ENCODE measurements at regions not wholly inside any gene's neighbourhood (a gene's known extent, or its start where the extent isn't known, plus 50 kb on each side); places are given as distances from the start of the nearest gene placed in this dataset.

GRCh38 chr6:90435207-90435899, 138.7 kb upstream of the BACH2 start:
- DNase-seq (ENCODE audit: low read depth in 2 of 2): no peak

DNA sequence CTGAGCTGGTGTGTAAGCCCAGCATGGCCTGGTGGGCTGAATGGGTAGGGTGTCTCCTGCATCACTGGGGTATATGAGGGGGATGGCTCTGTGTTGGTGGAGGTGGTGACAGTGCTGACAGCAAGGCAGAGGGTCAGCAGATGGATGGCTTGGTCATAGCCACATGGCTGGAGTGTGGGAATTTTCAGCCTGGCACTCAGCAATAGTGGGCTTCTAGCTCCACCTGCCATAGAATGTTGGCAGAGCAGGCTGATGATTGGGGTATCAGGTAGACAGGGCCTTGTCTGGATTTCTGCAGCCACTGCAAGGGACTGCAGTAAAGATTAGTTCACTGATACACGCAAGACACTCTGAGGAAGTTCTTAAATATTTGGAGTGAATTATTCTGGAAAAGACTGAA, 137.5 kb upstream of the BACH2 start:
- no peak for DNase-seq (ENCODE audit: low read depth in 2 of 2)

- no peak for DNase-seq (ENCODE audit: low read depth in 2 of 2)
Measured at GRCh38 chr6:90432937-90433336, 136.3 kb upstream of the BACH2 start.

- no peak for DNase-seq (ENCODE audit: low read depth in 2 of 2)
Measured at GRCh38 chr6:90432041-90432775, 135.6 kb upstream of the BACH2 start.

DNA sequence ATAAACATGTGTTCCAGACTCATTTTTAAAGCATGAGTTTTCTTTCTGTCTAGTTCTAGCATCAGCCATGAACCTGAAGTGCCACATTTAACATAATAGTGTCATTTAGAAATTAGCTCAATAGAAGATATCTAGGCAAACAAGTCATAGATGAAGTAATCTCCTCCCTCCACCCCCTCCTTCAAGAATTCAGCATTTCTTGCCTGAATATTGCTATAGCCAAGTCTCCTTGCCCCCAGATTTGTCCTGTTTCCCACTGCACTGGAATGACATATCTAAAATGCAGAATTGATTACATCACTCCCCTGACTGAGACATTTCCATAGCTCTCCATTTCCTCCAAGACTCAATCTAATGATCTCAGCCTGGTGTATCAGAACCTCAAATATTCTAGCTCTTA, 134.9 kb upstream of the BACH2 start:
- DNase-seq (ENCODE audit: low read depth in 2 of 2): no peak

DNA sequence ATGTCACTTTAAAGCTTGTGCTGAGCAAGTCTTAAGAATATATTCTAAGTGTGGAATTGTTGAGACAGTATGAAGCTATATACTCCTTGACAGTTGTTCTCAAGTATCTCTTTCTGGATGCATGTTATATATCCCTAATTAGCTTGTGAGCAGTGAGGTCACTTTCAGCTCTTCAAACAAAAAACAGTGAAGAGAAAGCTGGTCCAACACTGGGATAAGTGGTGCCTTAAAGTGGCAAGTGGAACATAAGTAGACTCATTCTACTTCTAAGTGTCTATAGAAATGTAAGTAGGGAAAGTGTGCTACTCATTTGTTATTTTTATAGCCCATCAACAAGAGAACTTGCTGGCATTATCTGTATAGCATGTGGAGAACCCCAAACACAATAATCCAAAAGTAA, 133.1 kb upstream of the BACH2 start:
- DNase-seq (ENCODE audit: low read depth in 2 of 2): no peak

DNA sequence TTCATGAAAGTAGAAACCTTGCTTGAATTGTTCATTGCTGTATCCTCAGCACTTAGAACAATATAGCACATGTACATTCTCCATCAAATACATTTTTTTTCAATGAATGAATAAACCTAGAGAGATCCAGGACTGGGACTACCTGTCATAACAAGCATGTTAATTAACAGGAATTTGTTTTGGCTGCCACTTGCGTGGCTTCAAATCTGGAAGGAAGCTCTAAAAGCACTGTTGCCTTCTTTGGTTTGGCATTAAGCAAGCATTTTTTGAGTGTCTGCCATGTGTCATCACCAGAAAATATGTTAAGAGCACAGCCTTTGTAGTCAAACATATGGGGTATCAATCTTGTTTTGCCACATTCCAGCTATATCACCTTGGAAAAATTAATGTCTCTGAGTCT, 131.9 kb upstream of the BACH2 start:
- DNase-seq (ENCODE audit: low read depth in 2 of 2): no peak

DNA sequence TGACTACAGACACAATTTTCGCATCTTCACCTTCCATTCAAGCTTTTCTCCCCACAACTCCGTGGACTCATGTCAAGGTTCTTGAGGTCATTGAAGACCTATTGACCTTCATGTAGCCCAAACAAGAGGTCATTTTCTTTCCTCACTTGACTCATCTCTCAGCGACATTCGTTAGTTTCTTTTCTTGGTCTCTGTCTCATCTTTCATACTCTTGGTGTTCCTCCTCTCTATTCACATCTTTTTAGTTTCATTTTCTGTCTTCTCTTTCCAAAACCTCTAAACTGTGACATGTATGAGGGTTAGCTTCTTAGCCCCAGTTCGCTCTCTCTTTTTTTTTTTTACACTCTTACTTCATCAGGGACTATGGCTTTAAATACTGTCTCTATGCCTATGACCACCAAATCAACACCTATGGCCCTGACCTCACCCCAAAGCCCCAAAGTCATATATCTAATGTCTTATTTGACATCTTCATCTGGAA, 128.6 kb upstream of the BACH2 start:
- DNase-seq (ENCODE audit: low read depth in 2 of 2): no peak

DNA sequence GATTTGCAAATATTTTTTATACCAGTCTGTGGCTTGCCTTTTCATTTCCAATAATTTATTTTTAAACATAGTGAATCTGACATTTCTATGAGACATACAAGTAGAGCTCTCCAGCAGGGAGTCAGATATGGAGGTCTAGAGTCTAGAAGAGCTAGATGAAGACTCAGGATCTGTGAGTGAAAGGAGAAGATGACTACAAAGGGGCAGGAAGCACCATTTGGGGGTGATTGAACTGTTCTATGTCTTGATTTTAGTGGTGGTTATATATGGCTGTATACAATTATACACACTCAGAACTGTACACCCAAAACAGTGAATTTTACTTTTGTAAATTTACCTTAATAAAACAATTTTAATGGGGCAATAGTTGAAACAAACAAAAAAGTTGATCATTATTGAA, 127.9 kb upstream of the BACH2 start:
- DNase-seq (ENCODE audit: low read depth in 2 of 2): no peak

DNA sequence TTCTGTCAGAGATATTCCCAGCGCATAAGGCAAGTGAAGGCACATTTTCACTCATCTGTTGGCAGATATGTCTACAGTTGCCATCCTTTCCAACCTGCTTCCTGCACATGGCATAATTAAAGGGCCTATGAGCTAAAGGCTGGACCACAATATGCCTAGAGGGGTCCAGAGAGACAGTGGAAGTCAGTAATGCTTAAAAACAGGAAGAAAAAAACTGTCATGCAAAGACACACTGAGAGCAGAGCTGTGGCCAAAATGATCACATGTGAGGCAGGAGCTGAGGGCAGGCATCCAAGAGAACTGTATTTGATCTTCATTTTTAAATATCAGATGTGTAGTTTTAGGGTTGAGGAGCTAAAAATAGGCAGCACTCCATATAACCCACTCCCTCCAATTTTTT, 125.0 kb upstream of the BACH2 start:
- no peak for DNase-seq (ENCODE audit: low read depth in 2 of 2)

GRCh38 chr6:90420500-90420899, 123.9 kb upstream of the BACH2 start:
- no peak for DNase-seq (ENCODE audit: low read depth in 2 of 2)

DNA sequence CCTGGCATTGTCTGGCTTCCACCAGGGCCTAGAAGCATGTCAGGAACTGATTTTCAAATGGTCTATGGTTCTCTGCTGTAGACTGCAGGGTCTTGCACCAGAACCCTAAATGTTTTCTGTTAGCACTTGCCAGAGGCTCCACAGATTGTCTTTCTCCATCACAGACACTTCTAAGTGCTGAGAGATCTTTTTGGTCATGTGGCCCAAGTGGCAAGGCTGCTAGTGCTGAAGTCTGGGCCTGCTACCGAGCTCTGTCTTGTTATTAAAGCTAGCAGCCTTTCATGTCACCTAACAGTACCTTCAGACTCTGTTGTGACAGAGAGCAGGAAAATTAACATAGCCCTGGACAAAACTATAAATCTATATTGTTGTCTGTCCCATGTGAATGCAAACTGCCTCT, 120.7 kb upstream of the BACH2 start:
- DNase-seq (ENCODE audit: low read depth in 2 of 2): no peak

GRCh38 chr6:90416322-90416721, 119.7 kb upstream of the BACH2 start:
- no peak for DNase-seq (ENCODE audit: low read depth in 2 of 2)

- DNase-seq (ENCODE audit: low read depth in 2 of 2): no peak
Measured at GRCh38 chr6:90415178-90415577, 118.5 kb upstream of the BACH2 start.

- no peak for DNase-seq (ENCODE audit: low read depth in 2 of 2)
Measured at GRCh38 chr6:90414352-90414751, 117.7 kb upstream of the BACH2 start.

GRCh38 chr6:90413867-90414266, 117.2 kb upstream of the BACH2 start:
- DNase-seq (ENCODE audit: low read depth in 2 of 2): peak; percentile 62 to 73

DNA sequence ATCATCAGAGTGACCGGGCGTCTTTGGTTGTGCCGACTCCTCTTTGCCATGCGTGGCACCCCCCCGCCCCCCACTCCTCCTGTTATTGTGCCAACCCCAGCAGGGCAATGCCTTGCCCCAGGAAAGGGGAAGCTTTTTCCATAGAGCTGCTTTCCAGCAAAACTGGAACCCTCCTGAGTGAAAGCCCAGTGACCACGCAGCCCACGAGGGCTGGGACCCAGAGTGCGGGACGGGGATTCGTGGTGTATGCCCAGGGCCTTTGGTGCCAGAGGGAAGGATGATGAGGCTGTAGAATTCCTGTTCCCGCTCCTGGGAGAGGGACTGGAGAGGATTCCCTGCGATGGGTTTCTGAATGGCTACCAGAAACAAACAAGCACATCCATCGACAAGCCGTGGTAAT, 116.8 kb upstream of the BACH2 start:
- no peak for DNase-seq (ENCODE audit: low read depth in 2 of 2)

DNA sequence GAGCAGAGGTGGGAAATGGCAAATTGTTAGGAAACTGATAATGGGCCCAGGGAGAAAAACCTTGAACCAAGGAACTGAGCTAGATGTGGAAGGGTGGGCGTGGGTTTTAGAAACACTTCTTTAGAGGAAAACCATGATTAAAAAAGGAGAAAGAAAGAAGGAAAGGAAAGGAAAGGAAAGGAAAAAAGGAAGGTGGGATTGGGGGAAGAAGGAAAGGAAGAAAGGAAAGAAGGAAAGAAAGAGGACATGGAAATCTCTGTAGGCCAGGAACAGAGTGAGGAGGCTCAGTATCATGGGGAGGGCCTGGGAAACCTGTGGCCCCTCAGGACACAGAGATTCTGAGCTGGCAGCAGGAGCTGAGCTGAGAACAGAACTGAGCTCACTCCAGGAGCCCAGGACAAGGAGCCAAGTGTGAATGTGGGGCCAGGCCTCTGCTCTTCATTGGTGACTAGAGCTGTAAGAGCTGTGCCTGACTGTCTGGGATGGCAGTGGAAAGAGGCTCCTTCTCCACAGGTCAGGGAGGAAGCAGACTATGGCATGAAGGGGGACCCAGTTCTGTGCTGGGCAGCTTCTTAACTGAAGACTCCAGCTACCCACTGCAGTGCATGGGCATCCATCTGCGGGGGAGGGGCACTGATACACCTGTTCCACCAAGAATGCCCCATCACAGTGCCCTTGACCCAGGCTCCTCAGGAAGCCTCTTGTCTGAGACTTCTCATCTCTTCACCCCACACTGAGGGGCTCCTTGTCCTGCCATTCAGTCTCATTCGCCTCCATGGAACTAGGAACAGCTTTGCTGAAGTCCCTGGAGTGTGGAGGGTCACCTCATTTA, 116.1 kb upstream of the BACH2 start:
- no peak for DNase-seq (ENCODE audit: low read depth in 2 of 2)

- DNase-seq (ENCODE audit: low read depth in 2 of 2): peak in 1 of 2 donors; percentile 71
Measured at GRCh38 chr6:90411292-90411781, 114.7 kb upstream of the BACH2 start.

DNA sequence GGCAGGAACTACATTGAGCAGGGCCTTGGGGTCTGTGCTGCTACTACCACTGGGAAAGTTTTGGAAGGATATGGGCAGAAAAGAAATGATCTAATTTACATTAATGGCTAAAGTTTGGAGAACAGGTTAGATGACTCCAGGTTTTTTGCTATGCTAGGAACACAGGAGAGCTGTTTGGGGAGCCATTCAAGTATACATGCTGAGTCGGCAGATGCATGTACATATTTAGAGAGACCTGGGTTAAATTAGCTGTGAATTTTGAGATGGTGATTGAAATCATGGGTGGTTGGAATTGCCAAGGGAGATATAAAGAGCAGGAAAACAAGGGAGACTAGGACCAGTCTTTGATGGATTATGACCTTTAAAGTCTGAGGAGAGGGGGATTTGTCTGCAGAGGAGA, 113.1 kb upstream of the BACH2 start:
- DNase-seq (ENCODE audit: low read depth in 2 of 2): no peak

DNA sequence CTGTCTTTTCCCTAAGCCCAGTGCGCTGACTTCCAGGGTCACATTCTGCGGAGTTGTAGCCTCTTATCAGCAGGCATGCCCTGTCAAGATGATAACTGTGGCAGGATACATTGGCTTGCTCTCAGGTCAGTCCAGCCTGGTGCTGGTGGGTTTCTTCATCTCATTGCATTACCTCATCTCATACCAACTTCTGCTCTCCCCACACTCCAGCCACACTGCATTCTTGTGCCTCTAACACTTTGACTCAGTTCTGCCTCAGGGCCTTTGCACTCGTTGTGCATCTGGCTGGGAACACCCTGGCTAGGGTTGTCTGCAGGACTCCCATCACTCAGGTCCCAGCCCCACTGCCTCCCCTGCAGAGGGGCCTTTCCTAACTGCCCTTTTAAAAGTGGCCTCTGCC, 110.3 kb upstream of the BACH2 start:
- no peak for DNase-seq (ENCODE audit: low read depth in 2 of 2)

- DNase-seq (ENCODE audit: low read depth in 2 of 2): no peak
Measured at GRCh38 chr6:90406142-90406794, 109.6 kb upstream of the BACH2 start.
